NCI-H345 treated with DMSO at 0.1 percent for 48 hours (cell line): ENCODE measurements at regions not wholly inside any gene's neighbourhood (a gene's known extent, or its start where the extent isn't known, plus 50 kb on each side); places are given as distances from the start of the nearest gene placed in this dataset.
"Not testable (repeated sequence)": the region's sequence is repeated elsewhere in the genome, so short reads cannot be mapped to it uniquely, and the experiment has no call there.

Source experiments
- DNase-seq: peaks from one replicate; lab custom pipeline; 2025; ENCODE audit not compliant: unreplicated experiment; lab: John Stamatoyannopoulos, UW

DNA sequence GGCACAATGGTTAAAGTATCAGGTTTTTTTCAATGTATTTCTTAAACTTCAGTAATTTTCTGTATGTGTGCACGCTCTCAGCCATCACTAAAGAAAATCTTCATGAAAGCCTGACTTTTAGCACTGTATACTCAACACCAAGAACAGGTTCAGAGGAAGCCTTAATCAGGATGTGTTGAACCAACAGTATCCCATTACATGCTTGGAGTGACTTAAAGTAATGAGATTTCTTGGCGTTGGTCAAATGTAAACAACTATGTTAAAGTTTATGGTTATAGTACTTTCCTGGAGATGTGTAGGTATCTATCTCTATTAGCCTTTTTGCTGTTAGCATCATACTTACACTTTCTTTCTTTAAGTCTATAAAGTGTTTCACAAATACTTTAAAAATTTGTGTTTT lies 335.0 kb downstream of the CCER1 start:
- no peak for DNase-seq

DNA sequence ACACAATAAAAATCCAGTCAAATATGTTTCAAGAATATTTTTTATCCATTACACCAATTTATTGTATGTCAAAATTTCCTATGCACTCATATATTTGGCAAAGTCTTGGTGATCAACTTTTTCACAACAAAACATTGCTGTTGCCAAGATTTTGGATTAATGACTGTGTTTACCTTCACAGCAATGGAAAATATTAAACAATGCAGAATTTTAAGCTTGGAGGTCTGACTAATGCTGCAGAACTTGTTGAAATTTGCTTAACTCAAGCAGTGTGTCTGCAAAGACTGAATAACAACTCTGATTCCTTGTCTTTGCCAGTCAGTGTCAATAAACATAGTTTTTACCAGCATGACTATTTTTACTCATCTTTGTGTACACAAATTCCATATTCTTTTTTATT lies 336.4 kb downstream of the CCER1 start:
- no peak for DNase-seq

DNA sequence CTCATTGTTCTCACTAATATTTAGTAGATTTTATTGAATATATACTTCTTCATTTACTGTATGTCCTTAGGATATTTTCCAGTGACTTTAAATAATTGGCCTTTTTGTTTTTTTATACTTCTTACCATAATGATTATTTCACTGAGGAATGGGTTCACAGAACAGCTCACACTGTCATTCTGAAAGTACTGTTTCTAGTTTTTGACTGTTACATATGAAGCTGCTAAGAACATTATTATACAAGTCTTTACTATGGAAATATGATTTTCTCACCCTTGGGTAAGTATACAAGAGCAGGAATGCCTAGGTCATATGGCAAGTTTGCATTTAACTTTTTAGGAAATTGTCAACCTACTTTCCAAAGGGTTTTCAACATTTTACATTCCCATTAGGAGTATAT lies 343.1 kb downstream of the CCER1 start:
- no peak for DNase-seq

DNA sequence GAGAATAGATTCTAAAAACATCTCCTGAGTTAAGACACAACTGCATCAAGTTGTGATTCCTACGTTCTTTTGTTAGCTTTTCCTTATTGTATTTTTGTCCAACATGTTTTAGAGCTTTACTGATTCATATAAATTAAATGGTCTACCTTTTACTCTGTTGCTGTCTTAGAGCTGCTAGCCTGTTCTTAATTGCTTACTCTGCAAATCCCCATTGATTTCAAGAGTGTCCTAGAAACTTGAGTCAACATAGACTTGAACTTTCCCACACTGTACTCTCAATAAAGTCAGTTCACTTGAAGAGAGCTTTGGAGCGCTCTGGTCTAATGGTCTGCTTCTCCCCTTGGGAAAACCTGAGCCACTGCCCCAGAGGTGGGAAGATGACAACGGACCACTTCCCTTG lies 343.9 kb downstream of the CCER1 start:
- no peak for DNase-seq

DNA sequence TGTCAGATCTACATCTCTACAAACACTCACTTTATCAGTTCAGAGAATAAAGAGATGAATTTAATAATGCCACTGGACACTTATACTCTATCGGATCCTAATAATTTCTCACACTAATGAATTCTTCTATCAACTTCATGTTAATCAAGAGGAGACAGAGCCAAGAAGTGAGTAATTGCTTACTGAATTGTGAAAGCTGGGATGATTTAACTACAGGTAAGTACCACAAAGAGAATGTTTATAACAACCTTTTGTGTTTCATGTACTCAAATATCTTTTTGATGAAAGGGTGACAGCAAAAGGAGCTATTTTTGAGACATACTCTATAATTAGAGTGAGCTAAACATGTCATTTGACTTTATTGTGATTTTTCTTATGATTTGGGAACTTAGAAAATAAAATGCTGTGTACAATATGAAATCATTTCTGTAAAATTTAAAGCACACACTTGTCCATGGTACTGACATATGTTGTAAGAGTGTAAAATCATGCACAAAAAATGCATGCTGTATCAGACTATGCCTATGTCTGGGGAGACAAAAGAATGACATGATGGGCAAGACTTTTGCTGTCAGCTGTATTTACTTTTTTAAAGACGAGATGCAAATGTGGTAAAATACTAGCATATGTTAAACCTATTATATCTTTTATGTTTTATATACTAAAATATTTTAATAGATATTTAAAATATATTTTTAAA lies 361.2 kb downstream of the CCER1 start:
- no peak for DNase-seq

DNA sequence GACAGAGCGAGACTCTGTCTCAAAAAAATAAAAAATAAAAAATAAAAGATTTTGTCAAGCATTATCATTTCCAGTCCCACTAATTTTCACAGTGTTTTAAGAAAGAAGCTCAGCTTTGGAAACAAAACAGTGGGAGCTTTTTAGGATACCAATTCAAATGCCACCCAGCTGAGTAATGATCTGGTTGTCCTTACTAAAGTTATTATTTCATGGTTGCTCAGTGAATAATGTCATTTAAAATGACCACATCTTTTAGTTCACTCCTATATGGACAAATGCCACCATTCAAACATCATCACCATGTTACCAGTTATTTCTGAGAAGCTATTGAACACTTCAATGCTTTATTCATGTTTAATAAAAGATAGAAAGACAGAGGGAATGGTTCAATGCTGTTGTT lies 365.0 kb downstream of the CCER1 start:
- DNase-seq: no peak

DNA sequence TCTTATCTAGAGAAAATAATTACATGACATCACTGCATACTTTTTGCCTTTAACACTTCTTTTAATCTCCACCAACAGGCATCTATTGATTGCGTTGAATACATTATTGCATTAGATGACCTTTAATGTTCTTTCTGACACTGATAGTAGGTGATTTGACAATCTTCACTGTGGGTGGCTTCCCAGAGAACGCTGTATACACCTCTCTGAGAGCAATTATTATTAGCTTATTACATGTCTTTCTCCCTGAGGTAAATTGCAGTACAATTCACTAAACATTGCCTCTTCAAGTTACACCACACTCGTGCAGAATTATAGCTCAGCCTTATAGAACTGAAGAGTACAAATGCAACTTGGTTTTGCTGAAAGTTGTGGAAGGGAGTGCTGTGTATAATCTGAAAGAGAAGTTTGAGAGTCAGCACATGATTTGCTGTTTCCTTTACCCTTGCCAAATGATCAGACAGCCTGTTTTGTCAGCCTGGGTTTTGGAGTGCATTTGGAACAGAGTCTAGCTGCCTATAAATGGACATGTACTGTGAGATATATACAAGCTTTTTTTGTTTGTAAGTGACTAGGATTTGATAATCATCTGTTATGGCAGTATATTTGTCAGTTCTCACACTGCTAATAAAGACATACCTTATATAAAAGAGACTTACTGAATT lies 369.2 kb downstream of the CCER1 start:
- no peak for DNase-seq

DNA sequence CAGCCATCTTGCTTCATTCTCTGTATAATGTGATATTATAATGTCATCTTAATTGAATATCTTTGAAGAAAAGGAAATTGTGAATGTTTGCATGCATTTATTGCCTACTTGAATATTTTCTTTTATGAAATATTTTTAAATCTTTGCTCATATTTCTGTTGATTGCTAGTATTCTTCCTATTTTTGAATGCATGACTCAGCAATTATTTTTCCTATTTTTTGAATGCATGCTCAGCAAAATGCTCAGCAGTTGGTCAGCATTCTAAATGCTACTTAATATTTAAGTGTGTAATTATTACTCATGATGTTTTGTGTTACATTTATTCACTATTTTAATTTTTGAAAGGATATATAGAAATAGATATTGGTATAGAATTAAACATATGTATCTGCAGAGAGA lies 378.3 kb downstream of the CCER1 start:
- no peak for DNase-seq

DNA sequence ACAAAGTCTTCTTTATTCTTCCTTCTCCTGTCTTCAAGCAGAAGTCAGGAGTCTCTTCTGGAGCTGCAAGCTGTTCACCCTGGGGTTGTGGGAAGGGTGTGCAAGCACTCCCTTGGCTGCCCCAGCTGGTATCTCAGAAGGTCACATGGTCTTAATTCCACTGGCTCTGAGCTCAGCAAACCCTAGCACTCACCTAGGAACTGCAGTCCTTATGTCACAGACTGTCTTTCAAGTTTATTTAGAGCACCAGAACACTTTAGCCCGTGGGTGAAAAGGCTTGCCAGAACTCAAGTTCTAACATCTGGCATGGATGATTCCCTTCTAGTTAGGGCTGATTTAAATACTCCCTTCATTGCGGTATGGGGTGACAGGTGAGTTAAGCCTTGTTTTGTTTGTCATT lies 379.0 kb downstream of the CCER1 start:
- DNase-seq: no peak

DNA sequence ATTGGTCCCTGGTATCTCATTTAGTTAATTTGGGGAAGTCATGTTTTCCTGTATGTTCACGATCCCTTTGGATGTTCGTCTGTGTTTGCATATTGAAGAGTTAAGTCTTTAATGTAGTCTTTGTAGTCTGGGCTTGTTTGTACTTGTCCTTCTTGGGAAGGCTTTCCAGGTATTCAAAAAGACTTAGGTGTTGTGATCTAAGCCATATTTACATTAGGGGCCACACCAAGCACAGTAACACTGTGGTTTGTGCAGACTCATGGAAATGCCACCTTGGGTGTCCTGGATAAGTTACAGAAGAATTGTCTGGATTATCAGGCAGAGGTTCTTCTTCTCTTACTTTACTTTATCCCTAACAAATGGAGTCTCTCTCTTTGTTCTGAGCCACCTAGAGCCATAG lies 380.3 kb downstream of the CCER1 start:
- no peak for DNase-seq

DNA sequence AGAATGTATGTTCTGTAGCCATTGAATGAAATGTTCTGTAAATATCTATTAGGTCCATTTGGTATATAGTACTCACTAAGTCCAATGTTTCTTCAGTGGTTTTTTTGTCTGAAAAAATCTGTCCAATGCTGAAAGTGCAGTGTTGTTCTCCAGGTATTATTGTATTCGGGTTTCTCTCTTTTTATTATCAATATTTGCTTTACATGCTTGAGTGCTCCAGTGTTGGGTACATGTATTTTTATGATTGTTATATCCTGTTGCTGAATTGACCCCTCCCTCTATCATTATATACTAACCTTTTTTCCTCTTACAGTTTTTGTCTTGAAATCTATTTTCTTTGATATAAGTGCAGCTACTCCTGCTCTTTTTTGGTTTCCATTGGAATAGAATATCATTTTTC lies 382.2 kb downstream of the CCER1 start:
- no peak for DNase-seq

DNA sequence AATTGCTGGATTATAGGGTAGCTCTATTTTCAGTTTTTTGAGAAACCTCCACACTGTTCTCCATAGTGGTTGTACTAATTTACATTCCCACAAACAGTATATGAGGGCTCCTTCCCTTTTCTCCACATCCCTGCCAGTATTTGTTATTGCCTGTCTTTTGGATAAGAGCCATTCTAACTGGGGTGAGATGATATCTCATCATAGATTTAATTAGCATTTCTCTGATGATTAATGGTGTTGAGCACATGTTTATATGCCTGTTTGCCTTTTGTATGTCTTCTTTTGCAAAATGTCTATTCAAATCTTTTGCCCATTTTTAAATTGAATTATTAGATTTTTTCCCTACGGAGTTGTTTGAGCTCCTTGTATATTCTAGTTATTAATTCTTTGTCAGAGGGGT lies 385.3 kb downstream of the CCER1 start:
- no peak for DNase-seq

DNA sequence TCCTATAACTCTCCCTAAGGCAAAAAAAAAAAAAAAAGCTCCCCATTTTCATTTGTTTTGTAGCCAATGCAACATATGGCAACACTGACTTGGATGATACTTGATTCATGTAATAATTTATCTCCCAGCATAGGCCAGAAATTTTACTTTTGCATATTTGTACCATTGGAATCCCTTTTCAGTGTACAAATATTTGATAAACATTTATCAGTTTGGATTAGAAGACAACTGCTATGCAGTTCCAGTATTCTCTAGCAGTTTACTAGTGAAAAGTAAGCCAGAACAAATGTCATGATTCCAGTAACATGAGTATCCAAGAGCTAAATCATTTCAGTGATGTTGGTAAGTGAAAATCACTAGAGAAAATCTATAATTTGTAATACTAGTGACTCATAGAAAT lies 392.3 kb downstream of the CCER1 start:
- DNase-seq: no peak

DNA sequence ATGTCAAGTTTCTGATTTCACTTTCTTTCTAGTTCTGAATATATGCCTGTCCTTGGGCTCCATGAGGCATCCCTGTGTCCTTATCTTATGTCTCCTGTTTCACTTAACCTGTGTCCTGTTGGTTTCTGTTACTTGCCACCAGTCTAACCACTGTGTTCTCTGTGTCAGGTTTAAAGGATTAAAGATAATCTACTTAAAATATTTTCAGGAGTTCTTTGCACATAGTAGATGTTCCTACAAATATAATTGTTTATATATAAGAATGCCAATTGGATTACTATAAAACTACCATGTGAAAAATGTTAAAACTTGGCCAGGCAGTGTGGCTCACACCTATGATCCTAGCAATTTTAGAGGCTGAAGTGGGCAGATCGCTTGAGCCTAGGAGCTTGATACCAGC lies 406.4 kb downstream of the CCER1 start:
- no peak for DNase-seq

DNA sequence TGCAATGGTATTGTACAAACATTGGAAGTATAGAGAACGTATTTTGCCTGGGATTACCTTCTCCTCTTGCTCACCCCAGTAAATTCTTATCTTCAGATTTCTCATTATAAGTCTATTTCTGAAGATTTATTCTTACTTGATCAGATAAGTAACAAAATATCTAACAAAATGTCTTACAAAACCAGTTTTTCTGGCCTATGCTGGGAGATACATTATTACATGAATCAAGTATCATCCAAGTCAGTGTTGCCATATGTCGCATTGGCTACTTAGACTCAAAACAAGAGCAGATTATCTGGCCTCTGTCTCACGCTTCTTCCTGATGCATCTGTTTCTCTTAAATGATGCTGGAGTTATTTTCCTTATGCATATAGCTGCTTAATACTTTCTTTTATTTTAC lies 408.5 kb downstream of the CCER1 start:
- no peak for DNase-seq

DNA sequence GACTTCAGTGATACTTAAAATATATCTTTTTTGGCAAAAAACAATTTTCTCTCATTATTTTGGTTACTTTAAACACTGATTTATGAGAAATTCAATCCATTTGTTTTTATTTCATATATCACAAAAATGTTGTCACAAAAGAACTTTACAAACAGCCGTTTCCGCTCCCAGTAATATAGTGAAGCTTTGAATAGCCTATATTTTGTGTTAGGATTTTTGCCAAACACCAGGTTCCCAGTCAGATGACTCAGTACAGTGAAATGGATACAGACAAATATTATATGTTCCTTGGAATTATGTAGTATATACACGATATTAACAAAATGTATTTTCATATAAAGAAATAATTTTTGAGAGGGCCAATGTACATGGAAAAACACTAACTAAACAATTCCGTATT lies 411.1 kb downstream of the CCER1 start:
- no peak for DNase-seq

DNA sequence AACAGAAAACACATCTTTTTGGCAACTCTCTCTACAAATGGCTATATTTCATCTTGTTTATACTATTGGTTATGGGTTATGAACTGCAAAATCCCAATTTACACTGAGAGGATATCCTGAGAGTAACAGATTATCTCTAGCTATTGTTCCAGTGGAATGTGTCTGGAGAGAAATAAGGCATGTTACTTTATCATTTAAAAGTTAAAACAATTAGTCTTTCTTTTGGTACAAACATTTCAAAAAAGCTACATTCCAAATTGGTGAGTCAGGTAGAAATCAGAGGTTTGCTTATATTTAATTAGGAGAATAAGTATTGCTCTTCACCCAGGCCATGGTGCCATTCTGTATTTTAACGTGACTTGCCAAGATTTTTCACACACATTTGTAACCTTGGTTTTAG lies 411.6 kb downstream of the CCER1 start:
- no peak for DNase-seq

DNA sequence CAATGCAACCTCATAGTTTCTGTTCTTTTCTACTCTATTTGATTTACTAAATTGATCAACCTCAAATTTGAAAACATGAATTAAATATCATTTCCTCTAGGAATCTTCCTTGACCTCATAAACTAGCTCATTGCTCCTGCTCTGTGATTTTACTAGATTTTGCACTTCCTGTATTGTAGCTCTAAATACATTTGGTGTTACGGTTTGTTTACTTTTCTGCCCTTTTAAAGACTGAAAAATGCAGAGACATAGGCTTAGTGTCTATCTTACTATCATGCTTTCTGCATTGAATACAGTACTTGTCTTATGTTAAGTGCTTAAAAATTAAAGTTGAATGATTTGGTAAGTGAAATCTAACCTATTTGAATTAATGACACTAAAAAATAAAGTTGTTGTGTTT lies 412.1 kb downstream of the CCER1 start:
- not testable (repeated sequence) for DNase-seq

DNA sequence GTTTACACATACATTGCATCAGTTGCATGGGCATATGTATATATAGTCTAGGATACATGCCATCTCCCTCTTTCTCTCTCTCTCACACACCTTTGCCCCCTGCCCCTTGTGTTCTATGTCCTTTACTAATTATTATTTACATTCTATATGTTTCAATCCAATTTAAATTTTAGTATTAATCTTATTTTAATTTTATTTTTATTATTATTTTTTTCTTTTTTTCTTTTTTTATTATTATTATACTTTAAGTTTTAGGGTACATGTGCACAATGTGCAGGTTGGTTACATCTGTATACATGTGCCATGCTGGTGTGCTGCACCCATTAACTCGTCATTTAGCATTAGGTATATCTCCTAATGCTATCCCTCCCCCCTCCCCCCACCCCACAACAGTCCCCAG lies 421.1 kb downstream of the CCER1 start:
- not testable (repeated sequence) for DNase-seq

DNA sequence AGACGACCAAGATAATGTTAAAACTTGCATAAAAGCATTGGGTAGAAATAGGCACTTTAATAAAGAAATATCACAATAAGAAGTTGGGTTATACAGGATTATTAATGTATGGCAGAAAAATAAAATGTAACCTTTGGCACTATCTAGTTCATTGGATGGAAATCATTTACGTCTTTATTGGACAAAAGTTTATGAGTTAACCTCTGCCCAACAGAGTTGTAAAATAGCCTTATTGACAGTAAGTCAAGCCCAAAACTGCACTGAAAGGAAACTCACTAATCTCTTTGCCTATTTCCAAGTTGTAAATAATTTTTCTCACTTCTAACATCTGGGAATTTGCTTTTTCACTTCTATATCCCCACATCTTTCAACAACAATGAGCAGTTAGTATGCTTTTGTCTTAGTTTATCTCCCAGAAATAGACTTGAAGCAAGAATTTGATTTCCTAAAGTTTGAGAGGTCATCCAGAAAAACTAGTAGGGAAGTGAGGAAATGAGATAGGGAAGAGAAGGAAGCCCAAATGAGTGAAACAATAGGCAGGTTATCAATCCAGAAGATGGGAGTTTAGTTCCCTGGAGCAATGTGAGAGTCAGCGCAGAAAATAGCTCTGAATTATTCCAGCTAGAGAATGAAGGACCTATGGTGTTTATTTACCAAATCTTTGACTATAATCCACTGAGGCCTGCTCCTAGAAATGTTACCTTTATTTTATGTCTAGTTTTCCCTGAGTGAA lies 434.8 kb downstream of the CCER1 start:
- no peak for DNase-seq

DNA sequence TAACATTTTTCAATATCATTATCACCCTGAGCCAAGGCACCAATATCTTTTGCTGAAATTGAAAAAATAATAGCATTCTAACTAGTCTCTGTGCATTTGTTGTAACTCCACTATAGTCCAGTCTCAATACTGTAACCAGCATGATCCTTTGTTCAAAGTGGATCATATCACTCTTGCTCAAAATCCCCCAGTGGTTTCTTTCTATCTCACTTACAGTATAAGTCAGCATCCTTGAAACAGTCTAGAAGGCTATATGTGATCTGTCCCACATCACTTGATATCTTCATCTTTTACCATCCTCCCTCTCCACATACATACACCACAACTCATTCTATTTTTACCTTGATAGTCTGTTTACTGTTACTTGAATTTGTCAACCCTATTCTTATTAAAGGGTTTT lies 435.7 kb downstream of the CCER1 start:
- no peak for DNase-seq
